ENCODE measurements at regions not wholly inside any gene's neighbourhood (a gene's known extent, or its start where the extent isn't known, plus 50 kb on each side); places are given as distances from the start of the nearest gene placed in this dataset.

DNA sequence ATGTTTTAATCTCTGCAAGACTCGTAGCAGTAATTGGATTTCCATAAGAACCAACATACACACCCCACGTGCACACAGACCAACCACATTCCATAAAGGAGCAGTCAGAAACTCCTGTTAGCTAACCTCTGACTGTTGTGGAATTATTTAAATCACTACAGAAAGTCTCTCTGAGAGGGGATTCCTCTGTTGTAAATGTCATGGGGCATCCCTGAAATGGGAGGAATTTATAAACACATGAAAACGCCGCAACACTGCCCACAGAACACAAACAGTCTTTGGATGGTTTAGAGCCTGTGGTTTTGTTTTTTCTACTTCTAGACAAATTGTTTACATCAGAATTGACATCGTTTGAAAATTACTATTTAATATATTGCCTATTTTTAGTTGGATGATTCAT is 740.1 kb upstream of the GRM7 start:
- TF ChIP-seq, protein P1, sequence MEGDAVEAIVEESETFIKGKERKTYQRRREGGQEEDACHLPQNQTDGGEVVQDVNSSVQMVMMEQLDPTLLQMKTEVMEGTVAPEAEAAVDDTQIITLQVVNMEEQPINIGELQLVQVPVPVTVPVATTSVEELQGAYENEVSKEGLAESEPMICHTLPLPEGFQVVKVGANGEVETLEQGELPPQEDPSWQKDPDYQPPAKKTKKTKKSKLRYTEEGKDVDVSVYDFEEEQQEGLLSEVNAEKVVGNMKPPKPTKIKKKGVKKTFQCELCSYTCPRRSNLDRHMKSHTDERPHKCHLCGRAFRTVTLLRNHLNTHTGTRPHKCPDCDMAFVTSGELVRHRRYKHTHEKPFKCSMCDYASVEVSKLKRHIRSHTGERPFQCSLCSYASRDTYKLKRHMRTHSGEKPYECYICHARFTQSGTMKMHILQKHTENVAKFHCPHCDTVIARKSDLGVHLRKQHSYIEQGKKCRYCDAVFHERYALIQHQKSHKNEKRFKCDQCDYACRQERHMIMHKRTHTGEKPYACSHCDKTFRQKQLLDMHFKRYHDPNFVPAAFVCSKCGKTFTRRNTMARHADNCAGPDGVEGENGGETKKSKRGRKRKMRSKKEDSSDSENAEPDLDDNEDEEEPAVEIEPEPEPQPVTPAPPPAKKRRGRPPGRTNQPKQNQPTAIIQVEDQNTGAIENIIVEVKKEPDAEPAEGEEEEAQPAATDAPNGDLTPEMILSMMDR (IDR thresholded peaks at IDR 0.05; ENCODE audit: insufficient read depth, low read length, poor library complexity, severe bottlenecking), result no peak
- no peak for TF ChIP-seq EZH2phosphoT487 (conservative IDR thresholded peaks at IDR 0.05; ENCODE audit: low read length)
